WI38 (cell line): ENCODE measurements at regions not wholly inside any gene's neighbourhood (a gene's known extent, or its start where the extent isn't known, plus 50 kb on each side); places are given as distances from the start of the nearest gene placed in this dataset.

Experiments used
- H3K4me3 ChIP-seq: 2 replicates; pipeline ENCODE4 v1.5.1; 2011; ENCODE audit warnings: low read depth, mild to moderate bottlenecking, control low read depth, low read length
- CTCF ChIP-seq: IDR thresholded peaks from 2 replicates; pipeline ENCODE4 v1.5.1; 2012; ENCODE audit warnings: low read depth, mild to moderate bottlenecking, control low read depth, low read length

- TF ChIP-seq CTCF, result no peak
- H3K4me3 ChIP-seq, result no peak overlapping the region
Observed at GRCh38 chr5:109964136-109964535, 274.4 kb downstream of the MAN2A1 start.

GRCh38 chr5:109965634-109966033, 275.9 kb downstream of the MAN2A1 start:
- H3K4me3 ChIP-seq, result no peak overlapping the region
- TF ChIP-seq CTCF, result no peak

GRCh38 chr5:109971968-109972367, 282.2 kb downstream of the MAN2A1 start:
- no peak overlapping the region for H3K4me3 ChIP-seq
- TF ChIP-seq CTCF, result no peak

GRCh38 chr5:109981979-109982378, 292.3 kb downstream of the MAN2A1 start:
- no peak for TF ChIP-seq CTCF
- H3K4me3 ChIP-seq, result no peak overlapping the region

GRCh38 chr5:109982966-109983534, 293.3 kb downstream of the MAN2A1 start:
- no peak for TF ChIP-seq CTCF
- no peak overlapping the region for H3K4me3 ChIP-seq

GRCh38 chr5:109986726-109987125, 297.0 kb downstream of the MAN2A1 start:
- TF ChIP-seq CTCF, result no peak
- H3K4me3 ChIP-seq, result no peak overlapping the region

GRCh38 chr5:109987355-109987754, 297.6 kb downstream of the MAN2A1 start:
- H3K4me3 ChIP-seq, result no peak overlapping the region
- no peak for TF ChIP-seq CTCF
